Pancreas (tissue), 10 donors: ENCODE measurements at regions not wholly inside any gene's neighbourhood (a gene's known extent, or its start where the extent isn't known, plus 50 kb on each side); places are given as distances from the start of the nearest gene placed in this dataset.

Source experiments
- ATAC-seq, 4 donors: fragments of 200-7000 bp; cut with Tn5 transposase; one replicate each; pipeline versions ENCODE4 v1.8.0 to v1.9.1; 2020; ENCODE audit warnings: mild to moderate bottlenecking in 4 of 4, moderate library complexity in 4 of 4
- DNase-seq, 6 donors: peaks; one replicate each; pipeline ENCODE4 v3.0.0-alpha.2; 2020
- FAIRE-seq: peaks from 2 replicates; lab custom pipeline; 2012; peaks lifted over from hg19 to GRCh38; lab: Jason Lieb, UNC
- H3K27ac ChIP-seq, 4 donors: fragments of 200-600 bp; sonication (generic); 1 replicate in 3 of 4; 2 replicates in 1 of 4; pipeline versions ENCODE4 v1.5.0 to v1.8.0; 2020
- H3K27me3 ChIP-seq, 4 donors: fragments of 200-600 bp; one replicate each; pipeline ENCODE4 v1.8.0; 2021
- H3K36me3 ChIP-seq, 3 donors: fragments of 200-600 bp; sonication (generic) in 1 of 3; one replicate each; pipeline versions ENCODE4 v1.5.0 to v1.8.0; 2020 to 2021
- H3K4me1 ChIP-seq, 3 donors: fragments of 200-600 bp; one replicate each; pipeline ENCODE4 v1.8.0; 2021
- H3K4me3 ChIP-seq, 4 donors: fragments of 200-600 bp; sonication (generic) in 2 of 4; one replicate each; pipeline versions ENCODE4 v1.5.0 to v1.8.0; 2020 to 2021
- H3K9me3 ChIP-seq, 4 donors: fragments of 200-600 bp; one replicate each; pipeline ENCODE4 v1.8.0; 2021
- CTCF ChIP-seq, 4 donors: fragments of 200-600 bp; sonication (generic) in 3 of 4; IDR thresholded peaks; one replicate each; pipeline versions ENCODE4 v1.5.0 to v1.8.0; 2021; ENCODE audit warnings: antibody characterized with exemption in 4 of 4
- WGBS, 2 donors: extraction: QIAGEN DNeasy Blood & Tissue Kit; methylation state at CpG; one replicate each; pipeline ENCODE4 v1.1.7; 2013; 5-methylcytosine and 5-hydroxymethylcytosine counted together
- intact Hi-C, 3 donors: fragments of 100-400 bp; cut with DNase I; formaldehyde crosslinking; loops; one replicate each; pipeline versions ENCODE4 v1.11.1 to v1.14.2; 2022
- donor health status: healthy with polysubstance abuse.
- donor health status: DM: no; HTN: no; CAD: no; lungs with moderate emphysema.
- donor health status: DM: no; HTN: no; CAD: no.
- donor health status: control.
- donor health status: control.
- donor health status: Bipolar disorder and iron deficiency.
- donor health status: DM: yes; HTN: yes; CAD: no.
- donor health status: DM: no; HTN: no; CAD: no.
- donor health status: DM: no; HTN: no; CAD: no.
- donor health status: DM: yes; HTN: yes; CAD: no.

DNA sequence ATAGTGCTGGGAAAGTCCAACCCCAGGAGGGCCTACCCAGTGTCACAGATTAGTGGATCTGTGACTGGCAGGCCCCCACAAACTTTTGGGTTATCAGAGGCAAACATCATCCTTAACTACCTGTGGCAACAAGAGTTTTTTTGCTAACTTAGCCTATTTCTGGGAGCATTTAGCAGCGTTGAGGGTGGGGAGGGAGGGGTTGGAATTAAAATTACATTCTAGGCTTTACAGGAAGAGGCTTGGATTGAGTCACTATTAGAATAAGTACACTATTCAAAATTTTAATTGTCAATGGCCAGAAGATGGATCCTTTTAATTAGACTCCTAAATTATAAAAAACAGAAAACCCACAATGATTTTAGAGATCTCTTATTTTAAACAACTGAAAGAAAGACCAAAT is 267.9 kb upstream of the NPSR1 start:
- Histone ChIP-seq H3K27ac (no peak overlapping the region), H3K36me3 (no peaks in the 10 kb centered on the region), H3K4me3 (no peak overlapping the region), H3K4me1 (no peaks in the 10 kb centered on the region), H3K9me3 (no peaks in the 10 kb centered on the region), H3K27me3 (no peaks in the 10 kb centered on the region)
- intact Hi-C loops: no loop called here
- ATAC-seq (no peak), DNase-seq (no peak), FAIRE-seq (no peak)
- WGBS, 2 donors: 64 to 78% methylated on average over 1 of the region's 1 CpG
- no peak for TF ChIP-seq CTCF (IDR thresholded peaks at IDR 0.05)

- no peak for ATAC-seq
- intact Hi-C loops: no loop called here
- no peaks in the 10 kb centered on the region for H3K9me3 ChIP-seq
- no peaks in the 10 kb centered on the region for H3K27me3 ChIP-seq
- H3K4me3 ChIP-seq: no peak overlapping the region
- no peaks in the 10 kb centered on the region for H3K36me3 ChIP-seq
- H3K27ac ChIP-seq: no peak overlapping the region
- DNase-seq: no peak
- H3K4me1 ChIP-seq: no peaks in the 10 kb centered on the region
- no peak for TF ChIP-seq CTCF (IDR thresholded peaks at IDR 0.05)
- FAIRE-seq: no peak
Measured at GRCh38 chr7:34392972-34393371, 265.0 kb upstream of the NPSR1 start.

DNA sequence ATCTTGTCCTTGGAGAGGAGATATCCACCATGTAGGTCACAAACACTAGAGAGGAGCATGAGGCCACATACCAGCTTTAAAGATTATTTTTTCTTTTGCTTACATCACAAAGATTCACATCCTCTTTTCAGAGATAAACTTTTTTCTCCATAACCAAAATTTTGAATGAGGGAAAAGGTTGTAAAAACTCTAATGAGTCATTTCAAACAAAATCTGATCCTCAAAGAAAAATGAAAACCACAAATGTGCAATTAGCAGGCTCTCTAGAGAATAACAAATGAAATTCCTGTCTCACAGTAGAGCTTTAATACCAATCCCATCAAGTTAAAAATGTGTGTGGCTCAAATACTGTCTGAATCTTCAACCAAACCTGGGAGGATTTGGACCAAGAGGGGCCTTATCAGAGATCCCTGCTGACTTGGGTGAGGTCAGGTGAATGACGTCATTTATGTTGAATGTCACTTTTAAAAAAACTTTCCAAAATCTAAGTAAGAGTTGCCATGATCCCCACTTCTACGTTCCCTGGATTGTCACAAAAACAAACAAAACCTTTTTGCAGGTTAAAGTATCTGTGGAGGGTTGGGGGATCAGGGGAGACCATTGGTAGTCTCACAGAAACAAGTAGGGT is 261.5 kb upstream of the NPSR1 start:
- Histone ChIP-seq H3K27me3 (no peaks in the 10 kb centered on the region), H3K4me1 (no peaks in the 10 kb centered on the region), H3K9me3 (no peaks in the 10 kb centered on the region), H3K36me3 (no peaks in the 10 kb centered on the region), H3K27ac (no peak overlapping the region), H3K4me3 (no peak overlapping the region)
- intact Hi-C loops: no loop called here
- TF ChIP-seq CTCF (IDR thresholded peaks at IDR 0.05): no peak
- FAIRE-seq (no peak), ATAC-seq (no peak), DNase-seq (no peak)
- 43 to 67% methylated on average over 2 of the region's 2 CpGs for WGBS, 2 donors

DNA sequence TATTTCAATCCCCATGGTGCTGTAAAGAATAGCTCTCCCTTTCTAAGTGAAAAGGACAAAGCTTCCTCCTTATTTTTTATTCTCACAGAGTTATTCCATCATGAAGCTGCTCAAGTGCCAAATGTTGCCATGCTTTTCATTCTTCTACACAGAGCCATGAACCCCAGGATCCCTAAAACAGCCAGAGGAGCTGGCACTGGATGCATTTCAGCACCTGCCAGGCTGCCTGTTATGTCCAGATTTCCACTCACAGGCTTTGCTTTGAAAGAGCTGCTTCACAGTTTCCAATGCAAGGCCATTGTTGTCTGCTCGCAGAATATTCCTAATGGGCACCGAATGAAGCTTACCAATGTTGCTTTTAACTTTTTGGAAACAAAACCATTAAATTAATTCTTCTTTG is 256.2 kb upstream of the NPSR1 start:
- no peaks in the 10 kb centered on the region for H3K4me1 ChIP-seq
- ATAC-seq (no peak), FAIRE-seq (no peak), DNase-seq (no peak)
- no peaks in the 10 kb centered on the region for H3K27me3 ChIP-seq
- no peaks in the 10 kb centered on the region for H3K9me3 ChIP-seq
- TF ChIP-seq CTCF (IDR thresholded peaks at IDR 0.05): no peak
- intact Hi-C loops: no loop called here
- no peak overlapping the region for H3K27ac ChIP-seq
- H3K36me3 ChIP-seq: no peaks in the 10 kb centered on the region
- 66 to 80% methylated on average over 2 of the region's 2 CpGs for WGBS, 2 donors
- no peak overlapping the region for H3K4me3 ChIP-seq

- FAIRE-seq (no peak), DNase-seq (no peak), ATAC-seq (no peak)
- Histone ChIP-seq H3K4me3 (no peak overlapping the region), H3K9me3 (no peaks in the 10 kb centered on the region), H3K4me1 (no peaks in the 10 kb centered on the region), H3K27ac (no peak overlapping the region), H3K27me3 (no peaks in the 10 kb centered on the region), H3K36me3 (no peaks in the 10 kb centered on the region)
- TF ChIP-seq CTCF (IDR thresholded peaks at IDR 0.05): no peak
- intact Hi-C loops: no loop called here
- WGBS, 2 donors: 70 to 75% methylated on average over 5 of the region's 5 CpGs
Measured at GRCh38 chr7:34406848-34407530, 251.0 kb upstream of the NPSR1 start.
